Endothelial cell (in vitro differentiated cells): ENCODE measurements at regions not wholly inside any gene's neighbourhood (a gene's known extent, or its start where the extent isn't known, plus 50 kb on each side); places are given as distances from the start of the nearest gene placed in this dataset.

Source experiments
- DNase-seq: peaks from one replicate; pipeline ENCODE4 v3.0.0; 2021; ENCODE audit warnings: low spot score
- H3K27ac Mint-ChIP-seq: one replicate; pipeline ENCODE4 v1.8.0; 2021; ENCODE audit warnings: mixed read lengths, inconsistent platforms; ENCODE audit not compliant: unreplicated experiment
- H3K27me3 Mint-ChIP-seq: one replicate; pipeline ENCODE4 v1.8.0; 2021; ENCODE audit warnings: mild to moderate bottlenecking, moderate library complexity, mixed read lengths, inconsistent platforms; ENCODE audit not compliant: unreplicated experiment
- H3K36me3 Mint-ChIP-seq: one replicate; pipeline ENCODE4 v1.8.0; 2021; ENCODE audit warnings: mild to moderate bottlenecking, low read depth, mixed read lengths, inconsistent platforms; ENCODE audit not compliant: unreplicated experiment
- H3K4me1 Mint-ChIP-seq: one replicate; pipeline ENCODE4 v1.8.0; 2021; ENCODE audit warnings: mild to moderate bottlenecking, mixed read lengths, inconsistent platforms; ENCODE audit not compliant: unreplicated experiment
- H3K4me3 Mint-ChIP-seq: one replicate; pipeline ENCODE4 v1.8.0; 2021; ENCODE audit warnings: mild to moderate bottlenecking, mixed read lengths, inconsistent platforms; ENCODE audit not compliant: unreplicated experiment
- H3K9me3 Mint-ChIP-seq: one replicate; pipeline ENCODE4 v1.8.0; 2021; ENCODE audit warnings: mixed read lengths, inconsistent platforms; ENCODE audit not compliant: unreplicated experiment
- TF ChIP-seq, protein P1 (sequence below): fragments of 200-600 bp; sonication (generic); IDR thresholded peaks from one replicate; pipeline ENCODE4 v1.5.0; 2021; ENCODE audit warnings: antibody characterized with exemption; ENCODE audit not compliant: unreplicated experiment

DNA sequence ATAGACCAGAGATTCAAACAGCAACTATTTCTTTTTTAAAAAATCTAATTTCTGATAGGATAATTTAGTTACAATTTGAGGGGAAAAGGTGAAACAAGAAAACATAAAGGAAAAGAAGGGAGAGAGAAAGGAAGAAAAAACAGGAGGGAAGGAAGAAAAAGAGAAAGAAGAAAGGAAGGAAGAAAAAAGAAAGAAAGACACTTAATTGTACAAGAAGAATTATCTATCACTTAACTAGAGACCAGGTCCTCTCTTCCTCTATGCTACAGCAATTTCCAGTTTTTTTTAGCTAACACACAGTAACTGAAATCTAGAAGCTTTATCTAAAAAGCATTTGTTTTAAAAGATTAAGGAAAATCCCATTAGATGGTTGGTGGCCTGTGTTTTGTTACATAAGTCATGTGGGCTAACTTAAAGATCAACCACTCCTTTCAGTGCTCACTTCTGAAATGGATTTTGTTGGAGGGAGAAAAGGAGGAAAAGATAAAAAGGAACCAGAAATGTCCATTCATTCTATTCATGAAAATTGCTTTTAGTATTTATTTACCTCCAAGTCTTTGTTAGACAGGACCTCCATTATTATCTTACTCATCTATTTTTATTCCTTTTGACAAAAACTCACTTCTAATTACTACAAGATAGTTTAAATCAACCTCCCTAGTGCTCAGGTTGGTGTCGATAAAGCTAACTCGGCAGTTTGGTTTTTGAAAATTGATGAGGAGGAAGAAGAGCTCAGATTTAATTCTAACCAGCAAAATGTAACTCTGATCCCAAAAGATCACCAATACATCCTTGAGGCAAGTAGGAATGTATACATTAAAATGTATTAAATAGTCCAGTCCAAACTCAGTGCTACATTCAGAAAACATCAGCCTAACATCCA is 251.5 kb upstream of the FN1 start:
- Mint-ChIP-seq H3K4me3 (no peak overlapping the region), H3K27ac (no peak overlapping the region), H3K27me3 (no peaks in the 10 kb centered on the region), H3K4me1 (peaks cover 9% of the 10 kb centered on the region), H3K36me3 (no peaks in the 10 kb centered on the region), H3K9me3 (no peaks in the 10 kb centered on the region)
- TF ChIP-seq, protein P1, sequence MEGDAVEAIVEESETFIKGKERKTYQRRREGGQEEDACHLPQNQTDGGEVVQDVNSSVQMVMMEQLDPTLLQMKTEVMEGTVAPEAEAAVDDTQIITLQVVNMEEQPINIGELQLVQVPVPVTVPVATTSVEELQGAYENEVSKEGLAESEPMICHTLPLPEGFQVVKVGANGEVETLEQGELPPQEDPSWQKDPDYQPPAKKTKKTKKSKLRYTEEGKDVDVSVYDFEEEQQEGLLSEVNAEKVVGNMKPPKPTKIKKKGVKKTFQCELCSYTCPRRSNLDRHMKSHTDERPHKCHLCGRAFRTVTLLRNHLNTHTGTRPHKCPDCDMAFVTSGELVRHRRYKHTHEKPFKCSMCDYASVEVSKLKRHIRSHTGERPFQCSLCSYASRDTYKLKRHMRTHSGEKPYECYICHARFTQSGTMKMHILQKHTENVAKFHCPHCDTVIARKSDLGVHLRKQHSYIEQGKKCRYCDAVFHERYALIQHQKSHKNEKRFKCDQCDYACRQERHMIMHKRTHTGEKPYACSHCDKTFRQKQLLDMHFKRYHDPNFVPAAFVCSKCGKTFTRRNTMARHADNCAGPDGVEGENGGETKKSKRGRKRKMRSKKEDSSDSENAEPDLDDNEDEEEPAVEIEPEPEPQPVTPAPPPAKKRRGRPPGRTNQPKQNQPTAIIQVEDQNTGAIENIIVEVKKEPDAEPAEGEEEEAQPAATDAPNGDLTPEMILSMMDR, result no peak
- no peak for DNase-seq

DNA sequence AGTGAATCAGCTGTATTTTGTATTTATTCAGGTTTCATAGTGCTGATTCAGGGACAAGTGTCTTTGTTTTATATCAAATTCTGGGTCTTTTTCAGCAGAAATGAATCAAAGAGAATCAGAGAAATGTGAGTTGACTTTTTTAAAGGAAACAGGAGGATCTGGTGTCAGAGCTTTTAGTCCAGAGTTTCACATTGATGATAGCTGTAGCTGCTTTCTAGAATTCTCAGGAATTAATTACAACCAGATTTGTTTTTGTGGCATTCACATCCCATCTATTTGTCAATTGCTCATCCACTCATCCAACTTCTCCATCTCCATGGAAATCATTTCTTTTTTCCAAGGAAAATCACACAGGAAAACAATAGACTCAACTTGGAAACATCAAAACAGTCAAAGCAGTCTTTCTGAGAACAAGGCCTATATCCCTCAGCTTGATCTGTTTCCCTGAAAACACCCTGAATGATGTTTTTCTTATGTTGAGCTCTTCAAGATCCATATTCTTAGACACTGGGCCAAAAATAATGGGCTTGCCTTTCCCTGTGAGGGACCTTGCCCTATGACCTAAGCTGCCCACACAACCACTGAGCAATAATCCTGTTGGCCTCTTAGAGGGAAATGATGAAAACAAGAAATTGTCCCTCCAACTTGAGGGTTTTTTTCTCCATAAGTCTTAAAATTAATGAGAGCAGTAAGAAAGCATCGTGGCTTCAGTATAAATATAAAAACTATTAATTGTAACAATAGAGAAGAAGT is 249.5 kb upstream of the FN1 start:
- TF ChIP-seq, protein P1, result no peak
- no peak for DNase-seq
- Mint-ChIP-seq H3K4me3 (no peak overlapping the region), H3K27ac (no peak overlapping the region), H3K27me3 (peaks cover 2% of the 10 kb centered on the region), H3K36me3 (no peaks in the 10 kb centered on the region), H3K9me3 (no peaks in the 10 kb centered on the region), H3K4me1 (peaks cover 9% of the 10 kb centered on the region)

DNA sequence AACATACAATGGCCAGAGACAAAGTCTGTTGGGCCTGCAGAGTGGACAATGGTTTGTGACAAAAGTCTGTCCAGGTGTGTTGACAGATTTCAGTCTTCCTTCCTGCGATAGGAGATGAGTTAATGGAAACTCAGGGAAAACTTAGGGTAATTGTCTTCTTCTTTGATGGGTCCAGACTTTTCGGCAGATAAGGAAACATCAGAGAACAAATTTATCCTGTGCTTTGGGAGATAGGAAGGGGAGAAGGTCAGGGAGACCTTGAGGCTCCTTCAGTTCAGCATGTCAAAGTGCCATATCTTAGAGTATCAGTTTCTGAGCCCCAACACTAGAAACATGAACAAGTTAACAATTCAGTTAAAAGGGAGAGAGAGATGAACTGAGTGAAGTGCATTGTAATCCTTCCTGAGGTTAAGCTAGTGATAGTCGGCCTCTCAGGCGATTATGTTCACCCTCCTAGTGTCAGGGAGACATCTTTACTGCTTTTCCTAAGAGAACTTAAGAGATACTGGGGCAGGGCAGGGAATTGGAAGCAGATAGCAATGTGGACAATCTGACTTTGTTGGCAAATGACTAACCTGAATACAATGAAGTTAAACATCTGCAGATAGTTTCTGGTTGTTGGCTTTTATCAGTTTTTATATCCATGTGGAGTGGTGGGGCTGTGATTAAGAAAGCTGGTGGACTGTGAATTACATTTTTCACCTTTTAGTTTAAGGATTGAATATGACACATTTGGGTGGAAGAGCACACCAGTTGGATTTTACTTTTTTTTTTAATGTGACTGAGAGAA is 248.8 kb upstream of the FN1 start:
- Mint-ChIP-seq H3K36me3 (no peaks in the 10 kb centered on the region), H3K27me3 (peaks cover 2% of the 10 kb centered on the region), H3K27ac (no peak overlapping the region), H3K4me1 (peaks cover 9% of the 10 kb centered on the region), H3K9me3 (no peaks in the 10 kb centered on the region), H3K4me3 (no peak overlapping the region)
- no peak for DNase-seq
- TF ChIP-seq, protein P1, result no peak

DNA sequence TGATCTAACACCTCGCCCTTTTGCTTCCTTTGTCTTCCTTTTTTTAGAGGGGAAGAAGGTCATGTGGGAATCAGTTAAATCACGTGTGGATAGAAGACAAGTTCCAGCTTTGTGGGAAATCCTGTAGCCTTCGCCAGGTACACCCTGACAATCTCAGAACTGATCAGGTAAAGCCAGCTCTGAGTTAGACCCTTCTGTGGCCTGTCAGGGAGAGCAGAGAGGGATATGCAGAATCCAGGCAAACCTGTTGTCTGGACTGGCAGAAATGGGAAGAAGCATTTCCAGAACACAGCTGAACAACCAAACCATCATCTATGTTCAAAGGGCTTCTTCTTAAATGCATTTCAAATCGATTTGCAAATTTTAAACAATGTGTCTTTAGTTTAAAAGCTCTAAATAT is 247.4 kb upstream of the FN1 start:
- Mint-ChIP-seq H3K9me3 (no peaks in the 10 kb centered on the region), H3K27me3 (peaks cover 2% of the 10 kb centered on the region), H3K27ac (no peak overlapping the region), H3K4me3 (no peak overlapping the region), H3K36me3 (no peaks in the 10 kb centered on the region), H3K4me1 (peaks cover 9% of the 10 kb centered on the region)
- no peak for DNase-seq
- TF ChIP-seq, protein P1, result no peak
